Thyroid gland (tissue), 4 donors: ENCODE measurements at regions not wholly inside any gene's neighbourhood (a gene's known extent, or its start where the extent isn't known, plus 50 kb on each side); places are given as distances from the start of the nearest gene placed in this dataset.

ENCODE experiments used
- POLR2A ChIP-seq, 2 donors: fragments of 450-650 bp; IDR thresholded peaks; one replicate each; pipeline ENCODE4 v1.6.1; 2017; ENCODE audit warnings: antibody characterized with exemption in 2 of 2, mild to moderate bottlenecking in 2 of 2, moderate library complexity in 1 of 2
- TF ChIP-seq, protein P1 (sequence below), 6 experiments: fragments of 200-600 bp in 3 of 6; fragments of 450-650 bp in 3 of 6; sonication (generic) in 3 of 6; IDR thresholded peaks; one replicate each; pipeline ENCODE4 v1.5.1; 2016 to 2019; ENCODE audit warnings: antibody characterized with exemption in 6 of 6, mild to moderate bottlenecking in 2 of 6, inconsistent platforms in 1 of 6, moderate library complexity in 1 of 6

DNA sequence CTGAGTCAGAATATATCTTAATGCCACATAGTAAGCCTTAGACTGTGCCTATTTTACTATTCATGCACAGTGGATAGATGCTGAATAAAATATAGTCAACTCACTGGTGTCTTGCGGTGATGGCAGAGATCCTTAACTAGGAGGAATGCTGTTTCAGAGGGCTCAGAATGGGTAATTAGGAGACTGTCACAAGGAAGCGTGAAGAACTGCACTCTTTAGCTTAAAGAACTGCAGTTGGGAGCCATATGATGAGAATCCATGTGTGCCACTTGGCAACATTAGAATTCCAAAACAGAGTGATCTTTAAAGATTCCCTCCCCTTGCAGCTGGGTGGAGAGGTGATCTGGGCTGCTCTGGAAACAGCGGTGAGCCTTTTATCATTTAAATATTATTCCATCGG lies 357.6 kb downstream of the MCTP2 start:
- TF ChIP-seq, protein P1, sequence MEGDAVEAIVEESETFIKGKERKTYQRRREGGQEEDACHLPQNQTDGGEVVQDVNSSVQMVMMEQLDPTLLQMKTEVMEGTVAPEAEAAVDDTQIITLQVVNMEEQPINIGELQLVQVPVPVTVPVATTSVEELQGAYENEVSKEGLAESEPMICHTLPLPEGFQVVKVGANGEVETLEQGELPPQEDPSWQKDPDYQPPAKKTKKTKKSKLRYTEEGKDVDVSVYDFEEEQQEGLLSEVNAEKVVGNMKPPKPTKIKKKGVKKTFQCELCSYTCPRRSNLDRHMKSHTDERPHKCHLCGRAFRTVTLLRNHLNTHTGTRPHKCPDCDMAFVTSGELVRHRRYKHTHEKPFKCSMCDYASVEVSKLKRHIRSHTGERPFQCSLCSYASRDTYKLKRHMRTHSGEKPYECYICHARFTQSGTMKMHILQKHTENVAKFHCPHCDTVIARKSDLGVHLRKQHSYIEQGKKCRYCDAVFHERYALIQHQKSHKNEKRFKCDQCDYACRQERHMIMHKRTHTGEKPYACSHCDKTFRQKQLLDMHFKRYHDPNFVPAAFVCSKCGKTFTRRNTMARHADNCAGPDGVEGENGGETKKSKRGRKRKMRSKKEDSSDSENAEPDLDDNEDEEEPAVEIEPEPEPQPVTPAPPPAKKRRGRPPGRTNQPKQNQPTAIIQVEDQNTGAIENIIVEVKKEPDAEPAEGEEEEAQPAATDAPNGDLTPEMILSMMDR (IDR thresholded peaks at IDR 0.05) = no peak
- TF ChIP-seq POLR2A (IDR thresholded peaks at IDR 0.05) = no peak
